Colonic mucosa (tissue), 4 donors: ENCODE measurements at regions not wholly inside any gene's neighbourhood (a gene's known extent, or its start where the extent isn't known, plus 50 kb on each side); places are given as distances from the start of the nearest gene placed in this dataset.

Source experiments
- DNase-seq: peaks from one replicate; pipeline ENCODE4 v3.0.0-alpha.2; 2020
- H3K27ac ChIP-seq: fragments of 200-600 bp; one replicate; pipeline ENCODE4 v1.8.0; 2021
- H3K27me3 ChIP-seq: fragments of 200-600 bp; one replicate; pipeline ENCODE4 v1.8.0; 2021
- H3K36me3 ChIP-seq: fragments of 200-600 bp; one replicate; pipeline ENCODE4 v1.8.0; 2021
- H3K4me1 ChIP-seq: fragments of 200-600 bp; one replicate; pipeline ENCODE4 v1.8.0; 2021; ENCODE audit warnings: mild to moderate bottlenecking
- H3K4me3 ChIP-seq: fragments of 200-600 bp; one replicate; pipeline ENCODE4 v1.8.0; 2021
- H3K9ac ChIP-seq, 2 donors: one replicate each; pipeline ENCODE4 v1.7.0; 2013; ENCODE audit warnings: control low read depth in 2 of 2, low read depth in 2 of 2, low read length in 2 of 2
- H3K9me3 ChIP-seq: fragments of 200-600 bp; one replicate; pipeline ENCODE4 v1.8.0; 2021
- intact Hi-C: fragments of 100-400 bp; cut with DNase I; formaldehyde crosslinking; loops from one replicate; pipeline ENCODE4 v1.14.1; 2022
- TF ChIP-seq, protein P1 (sequence below): fragments of 200-600 bp; IDR thresholded peaks from one replicate; pipeline ENCODE4 v1.8.0; 2022; ENCODE audit warnings: antibody characterized with exemption, mild to moderate bottlenecking
- donor health status: healthy.
- donor health status: DM: no; HTN: no; CAD: no.
- donor health status: DM: no; HTN: no; CAD: no.

DNA sequence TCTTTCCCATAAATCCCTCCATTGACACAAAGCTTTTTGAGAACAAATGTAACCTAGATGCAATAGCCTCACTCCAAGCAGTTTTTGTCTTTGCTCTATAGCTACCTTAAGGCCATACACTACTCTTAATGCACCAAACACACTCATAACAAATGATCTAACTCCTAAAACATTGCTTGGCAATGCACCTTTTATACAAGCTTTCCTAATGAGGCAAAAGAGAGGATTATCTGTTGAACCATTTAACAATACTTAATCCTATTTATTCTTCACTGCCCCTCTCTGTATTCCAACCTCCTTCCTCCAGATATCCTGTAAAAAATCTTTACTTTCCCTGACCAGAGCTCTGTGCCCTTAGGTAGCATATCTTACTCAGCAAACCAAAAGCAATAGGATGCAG is 558.1 kb upstream of the MDFIC2 start:
- Histone ChIP-seq H3K27ac (no peak overlapping the region), H3K9ac (no peak overlapping the region), H3K4me1 (no peaks in the 10 kb centered on the region), H3K4me3 (no peak overlapping the region), H3K36me3 (no peaks in the 10 kb centered on the region), H3K27me3 (no peaks in the 10 kb centered on the region), H3K9me3 (no peaks in the 10 kb centered on the region)
- intact Hi-C loops: no loop called here
- DNase-seq: no peak
- TF ChIP-seq, protein P1, sequence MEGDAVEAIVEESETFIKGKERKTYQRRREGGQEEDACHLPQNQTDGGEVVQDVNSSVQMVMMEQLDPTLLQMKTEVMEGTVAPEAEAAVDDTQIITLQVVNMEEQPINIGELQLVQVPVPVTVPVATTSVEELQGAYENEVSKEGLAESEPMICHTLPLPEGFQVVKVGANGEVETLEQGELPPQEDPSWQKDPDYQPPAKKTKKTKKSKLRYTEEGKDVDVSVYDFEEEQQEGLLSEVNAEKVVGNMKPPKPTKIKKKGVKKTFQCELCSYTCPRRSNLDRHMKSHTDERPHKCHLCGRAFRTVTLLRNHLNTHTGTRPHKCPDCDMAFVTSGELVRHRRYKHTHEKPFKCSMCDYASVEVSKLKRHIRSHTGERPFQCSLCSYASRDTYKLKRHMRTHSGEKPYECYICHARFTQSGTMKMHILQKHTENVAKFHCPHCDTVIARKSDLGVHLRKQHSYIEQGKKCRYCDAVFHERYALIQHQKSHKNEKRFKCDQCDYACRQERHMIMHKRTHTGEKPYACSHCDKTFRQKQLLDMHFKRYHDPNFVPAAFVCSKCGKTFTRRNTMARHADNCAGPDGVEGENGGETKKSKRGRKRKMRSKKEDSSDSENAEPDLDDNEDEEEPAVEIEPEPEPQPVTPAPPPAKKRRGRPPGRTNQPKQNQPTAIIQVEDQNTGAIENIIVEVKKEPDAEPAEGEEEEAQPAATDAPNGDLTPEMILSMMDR: no peak

DNA sequence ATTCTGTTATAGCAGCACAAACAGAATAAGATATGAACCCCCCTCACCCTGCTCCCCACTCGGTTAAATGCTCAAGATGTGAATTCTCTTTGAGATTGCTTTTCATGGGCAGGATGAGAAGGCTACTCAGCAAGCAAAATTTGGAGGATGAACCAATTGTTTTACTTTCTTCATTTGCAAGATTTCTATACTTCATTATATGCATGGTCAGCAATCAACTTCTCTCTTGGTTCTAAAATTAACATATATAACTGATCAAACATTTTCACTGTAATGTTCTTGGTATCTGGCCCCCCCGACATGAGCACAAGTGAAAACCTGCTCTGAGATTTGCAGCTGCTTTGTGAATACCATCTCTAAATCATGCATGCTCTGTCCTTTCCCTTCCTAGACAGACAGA is 556.1 kb upstream of the MDFIC2 start:
- Histone ChIP-seq H3K36me3 (no peaks in the 10 kb centered on the region), H3K9ac (no peak overlapping the region), H3K27me3 (no peaks in the 10 kb centered on the region), H3K27ac (no peak overlapping the region), H3K4me1 (no peaks in the 10 kb centered on the region), H3K9me3 (no peaks in the 10 kb centered on the region), H3K4me3 (no peak overlapping the region)
- no peak for DNase-seq
- intact Hi-C loops: no loop called here
- TF ChIP-seq, protein P1: no peak

DNA sequence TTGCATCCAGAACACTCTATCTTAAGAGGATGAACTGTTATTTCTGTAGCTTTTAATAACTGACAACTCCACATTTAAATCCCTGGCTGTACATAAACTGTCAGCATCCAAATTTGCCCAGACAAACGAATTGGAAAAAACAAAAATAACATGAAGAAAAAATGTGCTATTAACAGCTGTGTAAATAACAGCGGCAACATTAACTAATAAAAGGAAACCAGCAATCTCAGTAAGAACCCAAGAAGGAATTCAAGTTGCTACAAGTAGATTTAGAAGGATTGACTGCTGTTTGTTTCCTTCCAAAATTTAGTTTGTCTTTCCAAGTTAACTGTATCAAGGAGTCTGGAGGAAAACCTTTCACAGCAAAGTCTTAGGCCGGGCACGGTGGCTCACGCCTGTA is 550.6 kb upstream of the MDFIC2 start:
- H3K9ac ChIP-seq: no peak overlapping the region
- H3K4me3 ChIP-seq: no peak overlapping the region
- intact Hi-C loops: no loop called here
- H3K27me3 ChIP-seq: no peaks in the 10 kb centered on the region
- H3K9me3 ChIP-seq: no peaks in the 10 kb centered on the region
- no peaks in the 10 kb centered on the region for H3K4me1 ChIP-seq
- TF ChIP-seq, protein P1: no peak
- H3K36me3 ChIP-seq: no peaks in the 10 kb centered on the region
- DNase-seq: no peak
- no peak overlapping the region for H3K27ac ChIP-seq

DNA sequence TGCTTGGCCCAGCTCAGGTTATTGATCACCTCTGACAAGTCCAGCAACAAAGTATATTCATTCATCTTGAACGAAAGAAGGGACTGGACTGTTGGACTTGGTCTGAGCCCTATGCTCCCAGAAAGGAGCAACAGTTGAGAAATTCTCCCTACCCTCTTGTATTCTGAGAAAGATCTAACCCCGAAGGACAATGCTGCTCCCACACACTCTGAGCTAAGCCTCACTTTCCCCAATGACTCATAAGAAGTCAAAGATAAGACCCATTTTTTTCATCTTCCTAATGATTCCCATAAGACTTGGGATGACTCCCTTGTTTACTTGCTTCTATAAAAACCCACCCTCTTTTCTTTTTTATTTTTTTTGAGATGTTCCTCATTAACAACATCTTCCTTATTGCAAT is 549.4 kb upstream of the MDFIC2 start:
- H3K36me3 ChIP-seq: no peaks in the 10 kb centered on the region
- TF ChIP-seq, protein P1: no peak
- no peaks in the 10 kb centered on the region for H3K27me3 ChIP-seq
- H3K4me3 ChIP-seq: no peak overlapping the region
- no peak overlapping the region for H3K9ac ChIP-seq
- H3K4me1 ChIP-seq: no peaks in the 10 kb centered on the region
- DNase-seq: no peak
- intact Hi-C loops: no loop called here
- H3K27ac ChIP-seq: no peak overlapping the region
- no peaks in the 10 kb centered on the region for H3K9me3 ChIP-seq

DNA sequence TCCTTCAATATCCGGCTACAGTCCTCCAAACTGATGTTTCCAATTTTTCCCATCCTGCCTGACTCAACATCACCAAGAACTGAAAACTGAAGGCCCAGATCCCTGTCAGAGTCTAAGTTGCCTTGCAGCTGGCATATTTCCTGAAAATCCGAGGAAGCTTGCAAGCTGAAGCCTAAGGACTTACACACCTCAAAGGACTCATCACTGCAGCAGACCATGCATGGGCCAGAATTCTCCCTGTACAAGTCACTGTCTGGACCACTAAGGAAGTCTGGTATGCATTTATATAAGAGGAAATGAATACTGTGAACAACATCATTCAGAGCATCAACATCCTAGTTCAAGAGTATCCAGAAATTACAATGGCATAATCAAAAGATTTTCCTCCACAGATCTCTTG is 548.8 kb upstream of the MDFIC2 start:
- intact Hi-C loops: no loop called here
- Histone ChIP-seq H3K9me3 (no peaks in the 10 kb centered on the region), H3K27me3 (no peaks in the 10 kb centered on the region), H3K27ac (no peak overlapping the region), H3K36me3 (no peaks in the 10 kb centered on the region), H3K4me1 (no peaks in the 10 kb centered on the region), H3K4me3 (no peak overlapping the region), H3K9ac (no peak overlapping the region)
- DNase-seq: no peak
- TF ChIP-seq, protein P1: no peak

DNA sequence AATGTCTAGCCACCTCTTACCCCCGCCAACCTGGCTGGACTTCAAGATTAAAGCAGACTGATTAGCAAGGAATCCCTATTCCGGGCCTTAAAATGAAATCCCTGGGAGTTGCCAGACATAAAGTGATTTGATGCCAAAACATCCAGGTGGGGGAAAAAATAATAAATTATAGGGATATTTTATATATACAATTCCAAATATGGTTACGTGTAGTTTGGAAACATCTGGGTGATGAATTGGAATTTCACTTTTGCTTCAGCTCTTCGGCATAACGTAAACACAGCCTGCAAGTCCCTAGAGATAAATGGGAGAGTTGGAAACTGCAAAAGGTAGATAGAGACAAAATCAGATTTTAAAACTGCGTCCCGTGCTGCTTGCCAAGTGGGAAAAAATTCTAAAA is 545.5 kb upstream of the MDFIC2 start:
- Histone ChIP-seq H3K36me3 (no peaks in the 10 kb centered on the region), H3K27ac (no peak overlapping the region), H3K4me3 (no peak overlapping the region), H3K27me3 (no peaks in the 10 kb centered on the region), H3K9ac (no peak overlapping the region), H3K9me3 (no peaks in the 10 kb centered on the region), H3K4me1 (no peaks in the 10 kb centered on the region)
- no peak for DNase-seq
- TF ChIP-seq, protein P1: no peak
- intact Hi-C loops: no loop called here
